RWPE2 (cell line): ENCODE measurements at regions not wholly inside any gene's neighbourhood (a gene's known extent, or its start where the extent isn't known, plus 50 kb on each side); places are given as distances from the start of the nearest gene placed in this dataset.

Experiments
- ATAC-seq: fragments of 200-7000 bp; cut with Tn5 transposase; 3 replicates; pipeline ENCODE4 v1.9.1; 2021; ENCODE audit warnings: low read depth
- DNase-seq: peaks from one replicate; pipeline ENCODE4 v3.0.0-alpha.2; 2020; ENCODE audit warnings: low spot score
- H3K27ac ChIP-seq: fragments of 450-650 bp; 2 replicates; pipeline ENCODE4 v1.5.1; 2017; ENCODE audit warnings: mild to moderate bottlenecking; ENCODE audit not compliant: poor library complexity, severe bottlenecking
- H3K27me3 ChIP-seq: fragments of 250-450 bp; sonication (Bioruptor Pico); 2 replicates; pipeline ENCODE4 v1.5.1; 2021; ENCODE audit warnings: mild to moderate bottlenecking, moderate library complexity; ENCODE audit not compliant: insufficient read depth, poor library complexity, severe bottlenecking
- H3K36me3 ChIP-seq: fragments of 250-450 bp; sonication (Bioruptor Pico); 2 replicates; pipeline ENCODE4 v1.5.1; 2020; ENCODE audit warnings: low read depth, mild to moderate bottlenecking, moderate library complexity
- H3K4me1 ChIP-seq: fragments of 250-450 bp; sonication (Bioruptor Pico); 2 replicates; pipeline ENCODE4 v1.5.1; 2021; ENCODE audit warnings: mild to moderate bottlenecking, moderate library complexity; ENCODE audit not compliant: insufficient read depth, poor library complexity, severe bottlenecking
- H3K4me3 ChIP-seq: fragments of 250-450 bp; sonication (Bioruptor Pico); 2 replicates; pipeline ENCODE4 v1.5.1; 2021; ENCODE audit warnings: mild to moderate bottlenecking, moderate library complexity; ENCODE audit not compliant: severe bottlenecking
- H3K9me3 ChIP-seq: fragments of 250-450 bp; sonication (Bioruptor Pico); 2 replicates; pipeline ENCODE4 v1.5.1; 2021; ENCODE audit warnings: mild to moderate bottlenecking, moderate library complexity; ENCODE audit not compliant: severe bottlenecking
- TF ChIP-seq, protein P1 (sequence below): fragments of 450-650 bp; IDR thresholded peaks from one replicate; pipeline ENCODE4 v1.5.1; 2017; ENCODE audit warnings: mild to moderate bottlenecking, moderate library complexity; ENCODE audit not compliant: poor library complexity, severe bottlenecking

DNA sequence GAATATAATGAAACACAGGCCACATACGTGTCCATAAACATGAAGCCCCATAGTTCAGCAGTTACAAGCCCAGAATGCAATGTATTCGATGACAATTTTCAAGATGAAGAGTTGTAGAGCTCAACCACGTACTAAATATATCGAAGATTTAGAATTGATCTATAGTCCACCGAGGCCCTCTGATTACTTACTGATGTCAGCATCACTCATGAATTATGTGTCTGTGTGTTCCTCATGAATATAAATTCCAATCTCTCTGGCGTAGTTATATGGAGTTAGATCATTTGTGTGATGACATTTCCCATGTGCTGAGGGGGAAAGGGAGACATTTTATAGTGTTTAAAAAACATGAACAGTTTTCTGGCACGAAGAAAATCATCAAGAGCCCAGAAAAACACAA, 97.5 kb downstream of the PFDN4 start:
- Histone ChIP-seq H3K27me3 (no peaks in the 10 kb centered on the region), H3K27ac (no peak overlapping the region), H3K9me3 (no peaks in the 10 kb centered on the region), H3K4me1 (no peaks in the 10 kb centered on the region), H3K36me3 (no peaks in the 10 kb centered on the region), H3K4me3 (no peak overlapping the region)
- ATAC-seq (no peak), DNase-seq (no peak)
- TF ChIP-seq, protein P1, sequence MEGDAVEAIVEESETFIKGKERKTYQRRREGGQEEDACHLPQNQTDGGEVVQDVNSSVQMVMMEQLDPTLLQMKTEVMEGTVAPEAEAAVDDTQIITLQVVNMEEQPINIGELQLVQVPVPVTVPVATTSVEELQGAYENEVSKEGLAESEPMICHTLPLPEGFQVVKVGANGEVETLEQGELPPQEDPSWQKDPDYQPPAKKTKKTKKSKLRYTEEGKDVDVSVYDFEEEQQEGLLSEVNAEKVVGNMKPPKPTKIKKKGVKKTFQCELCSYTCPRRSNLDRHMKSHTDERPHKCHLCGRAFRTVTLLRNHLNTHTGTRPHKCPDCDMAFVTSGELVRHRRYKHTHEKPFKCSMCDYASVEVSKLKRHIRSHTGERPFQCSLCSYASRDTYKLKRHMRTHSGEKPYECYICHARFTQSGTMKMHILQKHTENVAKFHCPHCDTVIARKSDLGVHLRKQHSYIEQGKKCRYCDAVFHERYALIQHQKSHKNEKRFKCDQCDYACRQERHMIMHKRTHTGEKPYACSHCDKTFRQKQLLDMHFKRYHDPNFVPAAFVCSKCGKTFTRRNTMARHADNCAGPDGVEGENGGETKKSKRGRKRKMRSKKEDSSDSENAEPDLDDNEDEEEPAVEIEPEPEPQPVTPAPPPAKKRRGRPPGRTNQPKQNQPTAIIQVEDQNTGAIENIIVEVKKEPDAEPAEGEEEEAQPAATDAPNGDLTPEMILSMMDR = no peak

DNA sequence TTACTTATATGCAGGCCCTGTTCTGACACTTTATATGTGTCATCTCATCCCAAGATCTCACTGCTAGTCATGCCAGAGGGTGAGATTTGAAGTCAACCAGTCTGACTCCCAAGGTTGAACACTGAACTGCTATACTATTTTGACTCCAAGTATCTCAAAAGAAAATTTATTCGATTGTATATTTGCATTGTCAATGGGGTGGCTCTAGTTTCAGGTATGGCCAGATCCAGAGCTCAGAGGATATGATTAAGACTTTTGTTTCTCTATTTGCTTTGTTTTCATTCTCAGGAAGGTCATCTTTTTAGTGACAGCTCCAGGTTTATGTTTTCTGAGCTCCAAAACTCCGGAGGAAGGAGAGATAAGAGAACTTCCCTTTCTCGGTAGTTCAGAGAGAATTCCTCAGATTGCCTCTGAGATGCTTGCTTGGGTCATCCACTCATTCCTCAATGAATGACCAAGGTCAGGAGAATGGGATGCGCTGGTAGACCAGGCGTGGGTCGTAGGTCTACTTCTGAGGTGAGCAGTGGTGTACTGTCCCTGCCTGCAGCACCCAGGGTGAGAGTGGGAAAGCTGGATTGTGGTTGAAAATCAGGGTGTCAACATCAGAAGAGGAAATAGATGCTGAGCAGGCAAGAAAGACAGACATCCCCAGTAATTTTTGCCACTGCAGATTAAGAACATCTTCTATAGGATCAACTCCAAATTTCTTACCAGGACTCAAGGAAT, 99.3 kb downstream of the PFDN4 start:
- TF ChIP-seq, protein P1 = no peak
- ATAC-seq = no peak
- no peak for DNase-seq

DNA sequence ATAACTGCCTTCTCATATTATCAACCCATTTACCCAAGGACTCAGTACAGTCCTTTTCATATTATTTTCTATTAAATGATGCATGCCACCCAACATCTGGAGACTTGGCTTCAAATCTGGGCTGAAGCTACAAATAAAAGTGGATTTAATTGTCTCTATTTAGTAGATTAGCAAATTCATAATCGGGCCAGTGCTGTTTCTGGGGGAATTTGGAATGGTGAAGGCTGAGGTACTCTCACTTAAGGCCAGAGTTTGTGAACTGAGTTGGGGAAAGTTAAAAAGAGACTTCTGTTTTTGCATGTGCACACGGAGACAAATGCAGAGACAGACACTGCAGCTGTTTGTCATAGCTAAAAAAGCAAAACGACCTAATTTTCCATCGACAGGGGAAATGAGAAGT, 100.9 kb downstream of the PFDN4 start:
- TF ChIP-seq, protein P1 = no peak
- H3K27ac ChIP-seq = no peak overlapping the region
- no peak overlapping the region for H3K4me3 ChIP-seq

More for the DNA sequence above, 99.3 kb downstream of the PFDN4 start:
- Histone ChIP-seq H3K4me3 (no peak overlapping the region), H3K9me3 (no peaks in the 10 kb centered on the region), H3K27ac (no peak overlapping the region), H3K36me3 (no peaks in the 10 kb centered on the region), H3K4me1 (no peaks in the 10 kb centered on the region), H3K27me3 (no peaks in the 10 kb centered on the region)

GRCh38 chr20:54318892-54319291, 111.0 kb downstream of the PFDN4 start:
- ATAC-seq = no peak
- Histone ChIP-seq H3K27me3 (no peaks in the 10 kb centered on the region), H3K36me3 (no peaks in the 10 kb centered on the region), H3K9me3 (no peaks in the 10 kb centered on the region), H3K4me3 (no peak overlapping the region), H3K27ac (no peak overlapping the region), H3K4me1 (no peaks in the 10 kb centered on the region)
- TF ChIP-seq, protein P1 = no peak
- no peak for DNase-seq

More for the DNA sequence above, 100.9 kb downstream of the PFDN4 start:
- Histone ChIP-seq H3K4me1 (no peaks in the 10 kb centered on the region), H3K9me3 (no peaks in the 10 kb centered on the region), H3K27me3 (peaks cover 4% of the 10 kb centered on the region), H3K36me3 (no peaks in the 10 kb centered on the region)
- DNase-seq (no peak), ATAC-seq (no peak)

DNA sequence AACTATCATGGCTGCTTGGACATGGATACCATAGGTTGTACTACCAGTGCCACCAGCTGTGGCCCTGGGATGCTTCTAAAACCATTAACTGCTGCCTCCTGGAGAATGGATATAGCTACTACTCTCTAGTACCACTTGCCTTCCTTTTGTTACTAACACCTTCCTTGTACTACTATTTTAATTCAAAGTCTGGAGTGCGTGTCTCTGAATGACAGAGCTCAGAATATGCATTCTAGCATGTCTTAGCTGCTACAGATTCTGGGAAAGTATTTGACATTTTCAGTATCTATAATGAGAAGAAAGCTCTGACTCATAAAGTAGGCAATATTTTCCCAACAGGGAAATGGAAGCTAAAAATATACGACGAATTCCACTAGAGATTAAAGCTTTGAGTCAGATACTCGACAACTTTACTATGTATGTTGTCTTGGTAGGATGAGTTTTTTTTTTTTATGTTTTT, 112.3 kb downstream of the PFDN4 start:
- ATAC-seq (peak; percentile 54; the same call in 2 of the 3 replicates), DNase-seq (no peak)
- Histone ChIP-seq H3K36me3 (no peaks in the 10 kb centered on the region), H3K27ac (no peak overlapping the region), H3K9me3 (no peaks in the 10 kb centered on the region), H3K4me1 (no peaks in the 10 kb centered on the region), H3K27me3 (peaks cover 6% of the 10 kb centered on the region), H3K4me3 (no peak overlapping the region)
- TF ChIP-seq, protein P1 = peak; percentile 34
